ENCODE measurements at regions not wholly inside any gene's neighbourhood (a gene's known extent, or its start where the extent isn't known, plus 50 kb on each side); places are given as distances from the start of the nearest gene placed in this dataset.

DNA sequence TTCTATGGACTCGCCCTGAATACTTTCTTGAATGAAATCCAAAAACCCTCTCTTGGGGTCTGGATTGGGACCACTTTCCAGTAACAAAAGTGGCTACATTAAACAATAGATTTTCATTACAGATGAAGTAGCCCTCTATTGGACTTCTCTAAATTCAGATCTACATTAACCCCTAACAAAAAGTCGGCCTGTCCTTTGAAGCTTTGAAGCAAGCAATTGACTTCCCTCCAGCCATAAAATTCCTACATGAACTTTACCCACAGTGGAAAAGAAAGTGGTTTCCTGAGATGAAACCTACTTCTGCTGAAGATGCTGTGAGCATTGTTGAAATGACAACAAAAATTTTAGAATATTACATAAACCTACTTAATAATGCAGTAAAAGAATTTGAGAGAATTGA, 967.1 kb upstream of the ROBO1 start:
- no peak for TF ChIP-seq POLR2AphosphoS5 (IDR thresholded peaks at IDR 0.05; ENCODE audit: low read depth, low read length)
- no peak for TF ChIP-seq POLR2A (IDR thresholded peaks at IDR 0.05; ENCODE audit: low read depth, low read length)
